ENCODE measurements at regions not wholly inside any gene's neighbourhood (a gene's known extent, or its start where the extent isn't known, plus 50 kb on each side); places are given as distances from the start of the nearest gene placed in this dataset.

DNA sequence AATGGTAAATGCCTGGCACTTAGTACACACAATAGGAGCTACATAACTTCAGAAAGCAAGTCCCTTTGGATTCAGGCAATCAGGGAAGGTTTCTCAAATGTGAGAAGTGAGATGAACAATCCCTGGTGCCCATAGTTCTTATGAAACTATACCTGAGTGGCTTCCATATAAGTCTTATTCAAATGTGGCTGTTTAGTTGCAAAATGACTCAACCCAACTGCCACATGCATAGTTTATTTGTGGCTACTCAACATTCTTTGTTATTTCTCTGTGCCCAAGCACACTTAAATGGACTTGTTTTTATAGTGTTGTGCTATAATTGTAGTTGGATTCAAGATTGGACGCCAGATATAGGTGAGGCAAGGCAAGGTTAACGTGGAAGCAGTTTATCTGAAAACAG, 93.7 kb upstream of the ATXN1 start:
- Histone ChIP-seq H3K27me3 (no peaks in the 10 kb centered on the region), H3K36me3 (no peaks in the 10 kb centered on the region), H3K27ac (no peak overlapping the region), H3K4me3 (no peak overlapping the region), H3K9me3 (no peaks in the 10 kb centered on the region), H3K4me1 (no peaks in the 10 kb centered on the region)
- ATAC-seq: no peak
- 71% methylated on average over 2 of the region's 2 CpGs; no CpG with 5 or more reads in 1 of the 2 donors for WGBS, 2 donors (ENCODE audit: low coverage in 1 of 2)
- TF ChIP-seq POLR2A (IDR thresholded peaks at IDR 0.05) (no peak), EP300 (IDR thresholded peaks at IDR 0.05) (no peak), POLR2AphosphoS5 (IDR thresholded peaks at IDR 0.05) (no peak)
- TF ChIP-seq, protein P1, sequence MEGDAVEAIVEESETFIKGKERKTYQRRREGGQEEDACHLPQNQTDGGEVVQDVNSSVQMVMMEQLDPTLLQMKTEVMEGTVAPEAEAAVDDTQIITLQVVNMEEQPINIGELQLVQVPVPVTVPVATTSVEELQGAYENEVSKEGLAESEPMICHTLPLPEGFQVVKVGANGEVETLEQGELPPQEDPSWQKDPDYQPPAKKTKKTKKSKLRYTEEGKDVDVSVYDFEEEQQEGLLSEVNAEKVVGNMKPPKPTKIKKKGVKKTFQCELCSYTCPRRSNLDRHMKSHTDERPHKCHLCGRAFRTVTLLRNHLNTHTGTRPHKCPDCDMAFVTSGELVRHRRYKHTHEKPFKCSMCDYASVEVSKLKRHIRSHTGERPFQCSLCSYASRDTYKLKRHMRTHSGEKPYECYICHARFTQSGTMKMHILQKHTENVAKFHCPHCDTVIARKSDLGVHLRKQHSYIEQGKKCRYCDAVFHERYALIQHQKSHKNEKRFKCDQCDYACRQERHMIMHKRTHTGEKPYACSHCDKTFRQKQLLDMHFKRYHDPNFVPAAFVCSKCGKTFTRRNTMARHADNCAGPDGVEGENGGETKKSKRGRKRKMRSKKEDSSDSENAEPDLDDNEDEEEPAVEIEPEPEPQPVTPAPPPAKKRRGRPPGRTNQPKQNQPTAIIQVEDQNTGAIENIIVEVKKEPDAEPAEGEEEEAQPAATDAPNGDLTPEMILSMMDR (IDR thresholded peaks at IDR 0.05): no peak

DNA sequence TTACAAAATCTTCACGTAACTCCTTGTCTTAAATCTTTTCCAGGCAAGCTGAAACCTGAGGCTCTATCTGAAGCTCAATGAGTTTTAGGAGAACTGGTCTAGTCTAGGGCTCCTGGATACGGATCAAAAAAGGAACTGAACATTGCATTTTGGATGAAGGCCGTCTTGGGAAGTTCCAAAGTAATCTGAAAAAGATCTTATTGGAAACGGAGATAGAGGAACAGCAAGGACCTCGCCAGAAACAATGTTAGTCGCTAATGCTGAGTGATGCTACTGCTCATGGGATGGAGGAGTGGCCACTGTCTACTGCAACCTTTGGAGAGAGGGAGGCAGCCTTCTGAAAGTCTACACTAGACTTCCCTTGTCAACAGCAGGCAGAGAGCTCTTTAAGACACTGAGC, 91.4 kb upstream of the ATXN1 start:
- Histone ChIP-seq H3K9me3 (no peaks in the 10 kb centered on the region), H3K4me3 (no peak overlapping the region), H3K27me3 (no peaks in the 10 kb centered on the region), H3K27ac (no peak overlapping the region), H3K36me3 (no peaks in the 10 kb centered on the region), H3K4me1 (no peaks in the 10 kb centered on the region)
- TF ChIP-seq EP300 (IDR thresholded peaks at IDR 0.05): no peak
- TF ChIP-seq, protein P1 (IDR thresholded peaks at IDR 0.05): no peak
- TF ChIP-seq POLR2AphosphoS5 (IDR thresholded peaks at IDR 0.05): no peak
- TF ChIP-seq POLR2A (IDR thresholded peaks at IDR 0.05): no peak
- no peak for ATAC-seq
- WGBS, 2 donors (ENCODE audit: low coverage in 1 of 2): 80 to 85% methylated on average over 4 to 6 of the region's 6 CpGs

DNA sequence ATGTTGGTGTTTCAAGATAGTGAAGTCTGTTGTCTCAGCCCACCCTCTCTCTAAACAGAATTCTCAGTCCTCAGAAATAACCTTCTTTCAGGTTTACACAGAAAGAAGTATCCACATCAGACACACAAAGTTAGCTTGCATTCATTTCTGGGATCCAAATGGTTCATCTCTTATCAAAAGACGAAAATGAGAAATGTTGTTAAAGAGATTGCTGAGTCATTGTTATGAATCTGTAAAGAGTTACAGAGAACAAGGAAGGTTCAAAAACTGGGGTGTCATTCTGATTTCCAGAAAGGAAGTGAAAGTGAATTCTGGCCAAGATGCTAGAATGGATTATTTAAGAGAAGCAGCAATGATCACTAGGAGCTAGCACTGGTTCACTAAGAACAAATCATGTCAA, 90.5 kb upstream of the ATXN1 start:
- no peaks in the 10 kb centered on the region for H3K36me3 ChIP-seq
- no peak overlapping the region for H3K4me3 ChIP-seq
- no peaks in the 10 kb centered on the region for H3K9me3 ChIP-seq
- H3K27me3 ChIP-seq: no peaks in the 10 kb centered on the region
- 12 to 50% methylated on average over 1 of the region's 1 CpG for WGBS, 2 donors (ENCODE audit: low coverage in 1 of 2)
- TF ChIP-seq, protein P1 (IDR thresholded peaks at IDR 0.05): no peak
- TF ChIP-seq POLR2AphosphoS5 (IDR thresholded peaks at IDR 0.05) (no peak), POLR2A (IDR thresholded peaks at IDR 0.05) (no peak), EP300 (IDR thresholded peaks at IDR 0.05) (no peak)
- ATAC-seq: no peak
- no peak overlapping the region for H3K27ac ChIP-seq
- H3K4me1 ChIP-seq: no peaks in the 10 kb centered on the region

- no peaks in the 10 kb centered on the region for H3K36me3 ChIP-seq
- no peaks in the 10 kb centered on the region for H3K9me3 ChIP-seq
- no peak for ATAC-seq
- H3K4me3 ChIP-seq: no peak overlapping the region
- no peaks in the 10 kb centered on the region for H3K27me3 ChIP-seq
- no peaks in the 10 kb centered on the region for H3K4me1 ChIP-seq
- WGBS, 2 donors (ENCODE audit: low coverage in 1 of 2): 75 to 84% methylated on average over 3 of the region's 3 CpGs
- no peak for TF ChIP-seq POLR2AphosphoS5 (IDR thresholded peaks at IDR 0.05)
- TF ChIP-seq EP300 (IDR thresholded peaks at IDR 0.05): no peak
- no peak for TF ChIP-seq POLR2A (IDR thresholded peaks at IDR 0.05)
- TF ChIP-seq, protein P1 (IDR thresholded peaks at IDR 0.05): no peak
- no peak overlapping the region for H3K27ac ChIP-seq
These were observed 89.8 kb upstream of the ATXN1 start for GRCh38 chr6:16851044-16851540.

GRCh38 chr6:16850681-16851026, 89.4 kb upstream of the ATXN1 start:
- Histone ChIP-seq H3K27me3 (no peaks in the 10 kb centered on the region), H3K4me3 (no peak overlapping the region), H3K4me1 (no peaks in the 10 kb centered on the region), H3K36me3 (no peaks in the 10 kb centered on the region), H3K27ac (no peak overlapping the region), H3K9me3 (no peaks in the 10 kb centered on the region)
- TF ChIP-seq, protein P1 (IDR thresholded peaks at IDR 0.05): no peak
- TF ChIP-seq EP300 (IDR thresholded peaks at IDR 0.05) (no peak), POLR2AphosphoS5 (IDR thresholded peaks at IDR 0.05) (no peak), POLR2A (IDR thresholded peaks at IDR 0.05) (no peak)
- no peak for ATAC-seq
- 59 to 65% methylated on average over 3 to 5 of the region's 5 CpGs for WGBS, 2 donors (ENCODE audit: low coverage in 1 of 2)
